Pancreas (tissue), 10 donors: ENCODE measurements at regions not wholly inside any gene's neighbourhood (a gene's known extent, or its start where the extent isn't known, plus 50 kb on each side); places are given as distances from the start of the nearest gene placed in this dataset.
"Not testable (repeated sequence)": the region's sequence is repeated elsewhere in the genome, so short reads cannot be mapped to it uniquely, and the experiment has no call there.

Source experiments
- ATAC-seq, 4 donors: fragments of 200-7000 bp; cut with Tn5 transposase; one replicate each; pipeline versions ENCODE4 v1.8.0 to v1.9.1; 2020; ENCODE audit warnings: mild to moderate bottlenecking in 4 of 4, moderate library complexity in 4 of 4
- DNase-seq, 6 donors: peaks; one replicate each; pipeline ENCODE4 v3.0.0-alpha.2; 2020
- FAIRE-seq: peaks from 2 replicates; lab custom pipeline; 2012; peaks lifted over from hg19 to GRCh38; lab: Jason Lieb, UNC
- H3K27ac ChIP-seq, 4 donors: fragments of 200-600 bp; sonication (generic); 1 replicate in 3 of 4; 2 replicates in 1 of 4; pipeline versions ENCODE4 v1.5.0 to v1.8.0; 2020
- H3K27me3 ChIP-seq, 4 donors: fragments of 200-600 bp; one replicate each; pipeline ENCODE4 v1.8.0; 2021
- H3K36me3 ChIP-seq, 3 donors: fragments of 200-600 bp; sonication (generic) in 1 of 3; one replicate each; pipeline versions ENCODE4 v1.5.0 to v1.8.0; 2020 to 2021
- H3K4me1 ChIP-seq, 3 donors: fragments of 200-600 bp; one replicate each; pipeline ENCODE4 v1.8.0; 2021
- H3K4me3 ChIP-seq, 4 donors: fragments of 200-600 bp; sonication (generic) in 2 of 4; one replicate each; pipeline versions ENCODE4 v1.5.0 to v1.8.0; 2020 to 2021
- H3K9me3 ChIP-seq, 4 donors: fragments of 200-600 bp; one replicate each; pipeline ENCODE4 v1.8.0; 2021
- WGBS, 2 donors: extraction: QIAGEN DNeasy Blood & Tissue Kit; methylation state at CpG; one replicate each; pipeline ENCODE4 v1.1.7; 2013; 5-methylcytosine and 5-hydroxymethylcytosine counted together
- intact Hi-C, 3 donors: fragments of 100-400 bp; cut with DNase I; formaldehyde crosslinking; loops; one replicate each; pipeline versions ENCODE4 v1.11.1 to v1.14.2; 2022
- TF ChIP-seq, protein P1 (sequence below), 4 donors: fragments of 200-600 bp; sonication (generic) in 3 of 4; IDR thresholded peaks; one replicate each; pipeline versions ENCODE4 v1.5.0 to v1.8.0; 2021; ENCODE audit warnings: antibody characterized with exemption in 4 of 4
- donor health status: healthy with polysubstance abuse.
- donor health status: DM: no; HTN: no; CAD: no; lungs with moderate emphysema.
- donor health status: DM: no; HTN: no; CAD: no.
- donor health status: control.
- donor health status: control.
- donor health status: Bipolar disorder and iron deficiency.
- donor health status: DM: yes; HTN: yes; CAD: no.
- donor health status: DM: no; HTN: no; CAD: no.
- donor health status: DM: no; HTN: no; CAD: no.
- donor health status: DM: yes; HTN: yes; CAD: no.

DNA sequence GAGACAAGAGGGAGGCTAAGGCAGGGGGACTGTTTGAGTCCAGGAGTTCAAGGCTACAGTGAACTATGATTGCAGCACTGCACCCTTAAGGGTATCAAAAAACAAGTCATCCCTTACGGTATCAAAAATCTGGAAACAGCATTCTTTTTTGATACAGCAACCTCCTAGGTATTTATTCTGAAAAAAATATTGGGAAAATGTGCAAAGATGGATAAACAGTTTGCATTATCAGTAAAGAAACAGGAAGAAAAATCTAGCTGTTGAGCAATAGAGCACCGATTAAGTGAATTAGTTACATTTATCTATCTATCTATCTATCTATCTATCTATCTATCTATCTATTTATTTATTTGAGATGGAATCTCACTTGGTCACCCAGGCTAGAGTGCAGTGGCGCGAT is 56.7 kb upstream of the SCAF4 start:
- Histone ChIP-seq H3K27ac (no peak overlapping the region), H3K36me3 (no peaks in the 10 kb centered on the region), H3K9me3 (no peaks in the 10 kb centered on the region), H3K4me1 (no peaks in the 10 kb centered on the region), H3K27me3 (no peaks in the 10 kb centered on the region), H3K4me3 (no peak overlapping the region)
- FAIRE-seq (no peak), DNase-seq (no peak), ATAC-seq (no peak)
- intact Hi-C loops, result no loop called here
- TF ChIP-seq, protein P1, sequence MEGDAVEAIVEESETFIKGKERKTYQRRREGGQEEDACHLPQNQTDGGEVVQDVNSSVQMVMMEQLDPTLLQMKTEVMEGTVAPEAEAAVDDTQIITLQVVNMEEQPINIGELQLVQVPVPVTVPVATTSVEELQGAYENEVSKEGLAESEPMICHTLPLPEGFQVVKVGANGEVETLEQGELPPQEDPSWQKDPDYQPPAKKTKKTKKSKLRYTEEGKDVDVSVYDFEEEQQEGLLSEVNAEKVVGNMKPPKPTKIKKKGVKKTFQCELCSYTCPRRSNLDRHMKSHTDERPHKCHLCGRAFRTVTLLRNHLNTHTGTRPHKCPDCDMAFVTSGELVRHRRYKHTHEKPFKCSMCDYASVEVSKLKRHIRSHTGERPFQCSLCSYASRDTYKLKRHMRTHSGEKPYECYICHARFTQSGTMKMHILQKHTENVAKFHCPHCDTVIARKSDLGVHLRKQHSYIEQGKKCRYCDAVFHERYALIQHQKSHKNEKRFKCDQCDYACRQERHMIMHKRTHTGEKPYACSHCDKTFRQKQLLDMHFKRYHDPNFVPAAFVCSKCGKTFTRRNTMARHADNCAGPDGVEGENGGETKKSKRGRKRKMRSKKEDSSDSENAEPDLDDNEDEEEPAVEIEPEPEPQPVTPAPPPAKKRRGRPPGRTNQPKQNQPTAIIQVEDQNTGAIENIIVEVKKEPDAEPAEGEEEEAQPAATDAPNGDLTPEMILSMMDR (IDR thresholded peaks at IDR 0.05), result no peak
- 84 to 92% methylated on average over 4 of the region's 4 CpGs for WGBS, 2 donors

DNA sequence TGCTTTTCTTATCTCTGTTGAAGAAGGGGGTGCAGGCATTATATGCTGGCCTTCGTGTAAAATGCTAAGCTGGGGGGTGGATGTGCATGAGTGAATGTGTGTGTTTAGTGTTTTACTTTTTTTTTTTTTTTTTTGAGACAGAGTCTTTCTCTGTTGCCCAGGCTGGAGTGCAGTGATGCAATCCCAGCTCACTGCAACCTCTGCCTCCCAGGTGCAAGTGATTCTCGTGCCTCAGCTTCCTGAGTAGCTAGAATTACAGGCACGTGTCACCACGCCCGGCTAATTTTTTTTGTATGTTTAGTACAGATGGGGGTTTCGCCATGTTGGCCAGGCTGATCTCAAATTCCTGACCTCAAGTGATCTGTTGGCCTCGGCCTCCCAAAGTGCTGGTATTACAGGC is 55.8 kb upstream of the SCAF4 start:
- WGBS, 2 donors, result 76 to 85% methylated on average over 7 of the region's 7 CpGs
- H3K36me3 ChIP-seq, H3K9me3 ChIP-seq, intact Hi-C loops, H3K4me3 ChIP-seq, FAIRE-seq, H3K27ac ChIP-seq, H3K27me3 ChIP-seq, H3K4me1 ChIP-seq, DNase-seq, ATAC-seq: not testable (repeated sequence)

DNA sequence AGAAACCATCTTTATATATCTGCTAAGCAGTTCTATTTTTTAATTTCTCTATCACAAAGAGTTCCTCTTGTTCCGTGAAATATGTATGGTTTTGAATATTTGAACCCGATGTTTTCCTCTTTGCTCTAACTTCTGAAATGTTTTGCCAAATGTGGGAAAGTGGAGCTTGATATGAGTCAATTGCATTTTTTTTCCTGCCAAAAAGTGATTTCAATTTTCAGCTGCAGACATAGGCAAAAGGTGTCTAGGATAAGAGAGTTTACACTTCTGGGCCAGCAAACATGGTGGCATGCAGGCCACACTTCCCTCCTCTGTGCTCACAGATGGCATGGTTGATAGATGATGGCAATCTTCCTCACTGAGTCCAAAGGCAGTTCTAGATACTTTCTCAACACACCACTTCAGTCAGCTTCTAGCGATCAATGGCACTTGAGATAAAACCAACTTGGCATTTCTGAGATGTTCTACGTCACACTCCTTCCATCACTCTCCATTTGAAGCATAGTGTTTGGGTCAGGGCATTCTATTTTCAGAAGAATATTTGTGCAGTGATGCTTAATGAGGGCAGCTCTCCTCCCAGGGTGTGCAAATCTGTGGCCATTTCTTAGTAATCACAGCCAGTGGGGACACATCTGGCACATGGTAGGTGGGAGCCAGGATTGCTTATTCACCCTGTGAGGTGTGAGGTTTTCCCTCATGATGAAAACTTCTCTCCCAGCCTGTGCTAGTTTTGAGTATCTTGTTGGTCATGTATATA is 54.4 kb upstream of the SCAF4 start:
- intact Hi-C loops, result no loop called here
- ATAC-seq (no peak), FAIRE-seq (no peak)

DNA sequence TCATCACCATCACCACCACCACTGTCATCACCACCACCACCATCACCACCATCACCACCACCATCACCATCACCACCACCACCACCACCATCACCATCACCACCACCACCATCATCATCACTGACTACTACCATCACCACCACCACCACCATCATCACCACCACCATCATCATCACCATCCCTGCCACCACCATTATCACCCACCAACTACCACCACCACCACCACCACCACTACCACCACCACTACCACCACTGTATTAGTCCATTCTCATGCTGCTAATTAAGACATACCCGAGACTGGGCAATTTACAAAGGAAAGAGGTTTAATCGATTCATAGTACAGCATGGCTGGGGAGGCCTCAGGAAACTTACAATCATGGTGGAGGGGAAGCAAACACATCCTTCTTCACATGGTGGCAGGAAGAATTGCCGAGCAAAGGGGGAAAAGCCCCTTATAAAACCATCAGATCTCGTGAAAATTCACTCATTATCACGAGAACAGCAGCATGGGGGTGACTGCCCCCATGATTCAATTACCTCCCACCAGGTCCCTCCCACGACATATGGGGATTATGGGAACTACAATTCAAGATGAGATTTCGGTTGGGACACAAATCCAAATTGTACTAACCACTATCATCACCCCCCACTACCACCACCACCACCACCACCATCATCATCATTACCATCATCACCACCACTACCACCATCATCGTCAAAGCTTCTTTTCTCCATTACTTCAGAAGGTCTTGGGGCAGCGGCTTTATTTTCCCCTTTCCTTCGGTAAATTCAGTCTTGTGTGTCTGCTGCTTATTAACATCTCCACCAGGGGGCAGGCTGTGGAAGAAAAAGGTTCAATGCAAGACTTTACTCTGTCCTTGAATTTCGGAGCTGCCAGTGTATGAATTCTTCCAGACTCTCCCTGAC is 53.6 kb upstream of the SCAF4 start:
- intact Hi-C loops, FAIRE-seq: not testable (repeated sequence)
- TF ChIP-seq, protein P1 (IDR thresholded peaks at IDR 0.05), result peak; percentile 39 to 67 (median 64)

More for the DNA sequence above, 54.4 kb upstream of the SCAF4 start:
- Histone ChIP-seq H3K9me3 (no peaks in the 10 kb centered on the region), H3K27ac (no peak overlapping the region), H3K36me3 (no peaks in the 10 kb centered on the region), H3K27me3 (no peaks in the 10 kb centered on the region), H3K4me3 (no peak overlapping the region), H3K4me1 (no peaks in the 10 kb centered on the region)
- WGBS, 2 donors, result 50 to 54% methylated on average over 4 of the region's 4 CpGs
- TF ChIP-seq, protein P1 (IDR thresholded peaks at IDR 0.05), result no peak
- no peak for DNase-seq

DNA sequence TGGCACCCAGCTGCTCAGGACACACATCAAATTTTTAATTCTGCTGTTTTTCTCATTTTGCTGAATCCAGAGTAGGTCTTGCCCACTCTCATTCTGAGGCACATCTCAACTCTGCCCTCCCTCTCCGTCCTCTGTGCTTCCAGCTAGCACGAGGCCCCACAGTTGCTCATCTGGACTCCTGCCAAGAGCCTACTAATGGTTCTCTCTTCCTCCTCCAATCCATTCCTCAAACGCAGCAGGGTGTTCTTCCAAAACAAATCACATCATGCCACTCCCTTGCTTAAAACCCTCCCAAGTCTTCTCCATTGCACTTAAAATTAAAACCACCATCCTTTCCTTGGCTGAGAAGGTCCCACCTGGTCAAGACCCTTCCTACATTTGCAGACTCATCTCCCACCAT is 49.8 kb upstream of the SCAF4 start:
- TF ChIP-seq, protein P1 (IDR thresholded peaks at IDR 0.05), result no peak
- no peaks in the 10 kb centered on the region for H3K36me3 ChIP-seq

More for the DNA sequence above, 53.6 kb upstream of the SCAF4 start:
- H3K9me3 ChIP-seq, H3K27me3 ChIP-seq, H3K36me3 ChIP-seq, H3K27ac ChIP-seq, H3K4me1 ChIP-seq, H3K4me3 ChIP-seq: not testable (repeated sequence)
- WGBS, 2 donors, result 30 to 38% methylated on average over 11 of the region's 11 CpGs
- ATAC-seq (peak; percentile 80 to 93 (median 92)), DNase-seq (peak in 5 of 6 donors; percentile 55 to 78 (median 65))

More for the DNA sequence above, 49.8 kb upstream of the SCAF4 start:
- ATAC-seq (peak in 2 of 4 donors; percentile 46 to 65), FAIRE-seq (no peak), DNase-seq (peak in 3 of 6 donors; percentile 5 to 20 (median 12))
- Histone ChIP-seq H3K27ac (no peak overlapping the region), H3K9me3 (no peaks in the 10 kb centered on the region), H3K4me1 (no peaks in the 10 kb centered on the region), H3K4me3 (no peak overlapping the region), H3K27me3 (no peaks in the 10 kb centered on the region)
- WGBS, 2 donors, result 13 to 18% methylated on average over 3 of the region's 3 CpGs
- intact Hi-C loops, result no loop called here
